ENCODE measurements at regions not wholly inside any gene's neighbourhood (a gene's known extent, or its start where the extent isn't known, plus 50 kb on each side); places are given as distances from the start of the nearest gene placed in this dataset.

DNA sequence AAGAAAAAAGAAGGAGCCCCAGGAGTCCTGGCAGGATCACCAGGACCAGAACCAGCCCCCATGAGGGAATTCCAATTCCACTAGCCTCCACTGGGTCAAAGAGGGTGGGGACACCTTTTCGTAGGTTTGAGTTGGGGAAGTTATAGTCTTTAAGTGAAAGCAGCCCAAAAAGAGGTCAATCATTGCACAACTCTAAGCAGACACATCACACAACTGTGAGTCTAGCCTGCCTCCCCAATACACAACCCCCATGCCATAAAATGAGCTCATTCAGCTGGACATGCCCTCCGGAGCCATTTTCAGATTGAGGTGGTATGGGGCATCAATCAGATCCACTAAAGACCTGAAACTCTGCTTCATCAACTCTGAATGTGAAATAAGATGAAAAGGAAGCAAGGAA lies 179.9 kb downstream of the NPHP4 start:
- no peak for FAIRE-seq
- DNase-seq (ENCODE audit: insufficient read length, low spot score), result no peak

DNA sequence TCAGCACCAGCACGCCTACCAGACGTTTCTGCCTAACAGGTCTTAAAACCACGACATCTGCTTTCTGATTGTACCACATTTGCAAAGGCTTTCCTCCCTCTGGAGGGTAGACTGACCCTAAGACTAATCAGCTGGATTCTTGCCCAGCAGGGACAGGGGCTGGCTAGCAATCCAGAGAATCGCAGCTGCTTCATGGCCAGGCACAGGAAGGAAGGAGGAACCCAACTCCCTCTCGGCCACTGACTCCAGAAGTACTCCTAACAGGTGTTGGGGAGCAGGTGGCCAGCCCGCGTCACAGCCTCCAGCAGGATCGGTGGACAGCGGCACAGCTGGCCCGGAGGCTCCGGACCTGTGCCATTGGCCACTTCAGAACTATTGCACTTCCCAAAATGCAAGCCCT lies 180.8 kb downstream of the NPHP4 start:
- DNase-seq (ENCODE audit: insufficient read length, low spot score), result no peak
- FAIRE-seq, result no peak

DNA sequence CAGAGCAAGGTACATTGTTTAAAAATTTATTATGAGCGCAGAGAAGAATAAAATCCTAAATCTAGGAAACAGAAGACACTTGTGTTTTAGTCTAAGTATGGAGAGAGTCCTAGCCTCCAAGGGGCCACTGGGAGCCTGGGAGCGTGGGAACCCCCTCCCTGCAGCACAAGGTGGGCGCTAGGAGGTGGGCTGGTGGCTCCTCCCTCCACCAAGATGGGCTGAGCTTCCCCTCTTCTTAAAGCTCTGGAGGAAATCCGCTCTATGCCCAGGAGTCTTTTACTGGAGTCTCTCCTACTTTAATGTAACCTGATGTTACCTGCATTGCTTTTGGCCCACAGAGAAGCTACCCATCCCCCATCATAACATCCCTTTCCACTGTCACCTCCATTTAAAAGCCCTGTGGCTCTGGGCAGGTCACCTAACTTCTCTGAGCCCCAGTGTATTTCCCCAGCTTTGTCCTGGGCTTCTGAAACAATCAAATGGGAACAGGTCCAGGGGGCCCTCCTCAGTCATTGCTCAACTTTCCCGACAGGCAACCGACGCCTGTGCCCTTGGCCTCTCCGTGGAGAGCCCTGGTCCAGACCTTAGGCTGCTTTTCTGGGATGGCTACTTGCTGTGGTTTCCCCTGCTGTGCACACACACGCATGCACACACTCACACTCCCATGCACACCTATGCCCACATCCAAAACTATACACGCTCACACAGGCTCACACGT lies 181.5 kb downstream of the NPHP4 start:
- no peak for FAIRE-seq
- DNase-seq (ENCODE audit: insufficient read length, low spot score), result no peak

DNA sequence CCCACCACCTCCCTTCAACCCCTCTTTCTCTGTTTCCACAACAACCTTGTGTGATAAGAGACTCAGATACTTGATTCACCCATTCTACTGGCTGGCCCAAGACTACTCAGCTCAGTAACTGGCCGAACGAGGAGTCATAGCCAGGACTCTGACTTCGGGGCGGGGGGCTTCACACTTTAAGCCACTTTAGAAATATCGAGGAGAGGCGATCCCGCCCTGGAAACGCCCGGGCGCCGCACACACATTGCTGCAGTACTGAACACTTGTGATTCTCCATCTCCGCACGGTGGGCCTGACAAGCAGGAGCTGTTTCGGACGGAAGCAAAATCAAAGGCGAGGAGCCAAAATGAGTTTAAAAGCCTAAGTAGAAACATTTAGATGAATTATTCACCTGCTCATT lies 182.1 kb downstream of the NPHP4 start:
- DNase-seq (ENCODE audit: insufficient read length, low spot score), result no peak
- FAIRE-seq, result no peak

DNA sequence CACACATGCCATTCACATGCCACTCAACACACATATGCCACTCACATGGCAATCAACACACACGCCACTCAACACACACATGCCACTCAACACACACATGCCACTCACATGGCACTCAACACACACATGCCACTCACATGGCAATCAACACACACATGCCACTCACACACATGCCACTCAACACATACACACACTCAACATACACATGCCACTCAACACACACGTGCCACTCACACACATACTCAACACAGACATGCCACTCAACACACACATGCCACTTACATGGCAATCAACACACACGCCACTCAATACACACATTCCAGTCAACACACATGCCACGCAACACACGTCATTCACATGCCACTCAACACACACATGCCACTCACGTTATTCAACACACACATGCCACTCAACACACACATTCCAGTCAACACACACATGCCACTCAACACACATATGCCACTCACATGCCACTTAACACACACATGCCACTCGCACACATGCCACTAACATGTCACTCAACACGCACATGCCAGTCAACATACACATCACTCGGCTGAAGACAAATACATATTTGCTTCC lies 182.9 kb downstream of the NPHP4 start:
- no peak for DNase-seq (ENCODE audit: insufficient read length, low spot score)
- no peak for FAIRE-seq

DNA sequence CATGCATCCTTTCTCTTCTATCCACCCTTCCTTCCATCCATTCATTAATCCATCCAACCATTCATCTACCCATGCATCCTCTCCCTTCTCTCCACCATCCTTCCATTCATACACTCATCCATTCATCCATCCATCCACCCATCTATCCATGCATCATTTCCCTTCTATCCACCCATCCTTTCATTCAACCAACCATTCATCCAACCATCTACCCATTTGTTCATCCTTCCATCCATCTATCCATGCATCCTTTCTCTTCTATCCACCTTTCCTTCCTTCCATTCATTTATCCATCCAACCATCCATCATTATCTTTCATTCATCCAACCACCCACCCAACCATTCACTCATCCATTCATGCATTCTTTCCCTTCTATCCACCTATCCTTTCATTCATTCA lies 188.4 kb downstream of the NPHP4 start:
- no peak for FAIRE-seq

DNA sequence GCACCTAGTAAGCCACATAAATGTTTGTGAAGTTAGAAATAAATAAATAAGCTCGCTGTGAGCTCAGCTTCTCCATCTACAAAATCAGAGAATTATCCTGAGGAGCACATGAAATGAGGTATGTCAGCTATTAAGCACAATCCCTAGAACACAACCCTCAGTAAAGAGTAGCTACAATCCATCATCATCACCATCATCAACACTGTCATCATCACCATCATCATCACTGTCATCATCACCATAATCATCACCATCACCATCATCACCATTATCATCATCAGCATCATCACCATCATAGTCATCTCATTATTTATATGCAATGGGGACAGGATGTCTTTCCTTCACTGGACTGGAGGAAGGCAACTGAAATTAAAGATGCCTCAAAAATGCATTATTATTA lies 189.6 kb downstream of the NPHP4 start:
- no peak for FAIRE-seq
- DNase-seq (ENCODE audit: insufficient read length, low spot score), result no peak

More for the DNA sequence above, 188.4 kb downstream of the NPHP4 start:
- no peak for DNase-seq (ENCODE audit: insufficient read length, low spot score)

DNA sequence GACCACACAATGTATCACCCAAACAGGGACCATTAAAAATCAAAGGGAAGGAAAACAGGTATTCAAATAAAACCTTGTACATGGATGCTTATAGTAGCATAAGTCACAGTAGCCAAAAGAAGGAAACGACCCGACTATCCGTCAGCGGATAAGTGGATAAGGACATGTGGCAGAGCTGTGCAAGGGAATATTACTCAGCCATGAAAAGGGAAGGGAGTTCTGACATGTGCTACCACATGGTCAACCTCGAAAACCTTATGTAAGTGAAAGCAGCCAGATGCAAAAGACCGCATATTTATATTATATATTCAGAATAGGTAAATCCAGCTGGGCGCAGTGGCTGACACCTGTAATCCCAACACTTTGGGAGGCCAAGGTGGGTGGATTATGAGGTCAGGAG lies 193.3 kb downstream of the NPHP4 start:
- no peak for FAIRE-seq

DNA sequence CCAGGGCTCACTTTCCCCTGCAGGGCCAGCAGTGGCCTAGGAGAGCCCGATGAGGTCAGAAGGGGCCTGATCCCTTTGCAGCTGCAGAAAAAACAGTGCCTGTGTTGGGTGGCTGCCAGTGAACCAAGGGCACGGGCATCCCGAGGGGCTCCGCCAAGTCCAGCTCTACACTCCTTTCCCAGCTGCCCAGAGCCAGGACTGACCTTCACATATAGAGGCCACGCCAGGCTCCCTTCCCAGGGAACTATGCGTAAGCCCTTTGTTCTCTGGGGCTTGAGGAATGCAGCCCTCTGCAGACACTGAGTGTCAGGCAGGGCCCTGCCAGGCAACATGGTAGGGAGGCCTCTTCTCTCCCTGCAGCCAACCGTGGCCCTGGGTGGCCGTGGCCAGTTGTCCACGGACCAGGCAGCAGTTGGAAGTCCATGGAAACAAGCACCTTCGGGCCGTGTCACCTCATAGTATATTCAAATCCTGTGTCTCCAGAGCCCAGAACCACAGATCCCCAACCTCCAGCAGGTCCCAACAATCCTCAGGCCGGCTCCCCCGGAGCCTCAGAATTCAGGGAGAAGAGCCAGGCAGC lies 194.0 kb downstream of the NPHP4 start:
- no peak for DNase-seq (ENCODE audit: insufficient read length, low spot score)
- FAIRE-seq, result no peak

More for the DNA sequence above, 193.3 kb downstream of the NPHP4 start:
- no peak for DNase-seq (ENCODE audit: insufficient read length, low spot score)

DNA sequence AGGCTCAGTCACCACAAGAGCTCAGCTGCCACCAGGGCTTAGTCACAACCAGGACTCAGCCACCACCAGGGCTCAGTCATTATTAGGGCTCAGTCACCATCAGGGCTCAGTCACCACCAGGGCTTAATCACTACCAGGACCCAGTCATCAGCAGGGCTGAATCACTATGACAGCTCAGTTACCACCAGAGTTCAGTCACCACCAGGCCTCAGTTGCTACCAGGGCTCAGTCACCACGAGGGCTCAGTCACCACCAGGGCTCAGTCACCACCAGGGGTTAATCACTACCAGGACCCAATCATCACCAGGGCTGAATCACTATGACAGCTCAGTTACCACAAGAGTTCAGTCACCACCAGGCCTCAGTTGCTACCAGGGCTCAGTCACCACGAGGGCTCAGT lies 196.2 kb downstream of the NPHP4 start:
- FAIRE-seq (no peak), DNase-seq (ENCODE audit: insufficient read length, low spot score) (no peak)

DNA sequence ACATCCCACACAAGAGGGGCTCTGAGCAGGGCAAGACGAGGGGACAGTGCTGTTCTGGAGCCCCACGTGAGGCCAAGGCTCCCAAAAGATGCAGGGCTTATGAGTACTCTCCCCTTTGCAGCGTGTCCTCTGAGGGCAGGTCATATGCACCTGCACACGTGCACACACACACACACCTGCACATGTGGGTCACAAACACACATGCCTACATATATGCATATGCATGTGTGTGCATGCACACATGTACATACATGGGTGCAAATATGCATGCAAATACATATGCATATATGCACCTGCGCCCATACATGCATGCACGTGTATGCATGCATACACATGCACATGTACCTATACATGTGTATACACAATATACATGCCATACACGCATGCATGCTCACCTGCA lies 197.9 kb downstream of the NPHP4 start:
- DNase-seq (ENCODE audit: insufficient read length, low spot score) (no peak), FAIRE-seq (no peak)

DNA sequence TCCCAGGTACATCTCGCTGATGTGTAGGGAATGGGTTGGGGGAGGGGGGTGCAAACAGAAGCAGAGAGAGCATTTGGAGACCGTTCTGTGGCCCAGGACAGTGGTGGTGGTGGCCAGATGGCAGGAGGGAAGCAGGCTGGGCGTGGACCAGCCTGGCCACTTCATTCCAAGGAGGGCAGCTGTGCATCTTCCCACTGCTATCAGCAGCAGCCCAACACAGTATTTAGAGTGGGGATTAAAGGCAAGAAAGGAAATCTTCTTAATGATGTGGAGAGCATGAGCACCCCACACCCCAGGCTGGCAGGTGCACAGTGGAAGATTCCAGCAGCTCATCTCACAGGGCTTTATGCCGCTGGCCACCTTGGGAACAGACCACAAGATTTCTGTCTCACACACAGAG lies 198.7 kb downstream of the NPHP4 start:
- no peak for DNase-seq (ENCODE audit: insufficient read length, low spot score)
- FAIRE-seq, result no peak

DNA sequence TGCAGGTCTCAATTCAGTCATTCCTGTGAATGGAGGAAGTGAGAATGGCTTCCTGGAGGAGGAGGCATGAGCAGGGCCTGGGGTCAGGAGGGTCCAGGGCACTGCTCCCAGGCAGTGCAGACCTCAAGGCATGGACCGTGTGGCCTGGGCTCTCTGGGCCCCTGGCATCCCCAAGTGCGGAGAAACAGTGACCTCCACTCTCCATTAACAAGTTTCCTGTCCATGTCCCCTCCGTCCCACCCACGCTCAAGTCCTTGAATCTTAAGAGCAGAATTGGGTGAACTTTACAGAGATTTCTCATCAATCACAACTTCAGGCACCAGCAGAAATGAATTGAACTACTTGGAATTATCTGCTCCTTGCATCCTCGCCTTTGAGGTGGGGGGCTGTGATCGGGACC lies 211.1 kb downstream of the NPHP4 start:
- no peak for FAIRE-seq

DNA sequence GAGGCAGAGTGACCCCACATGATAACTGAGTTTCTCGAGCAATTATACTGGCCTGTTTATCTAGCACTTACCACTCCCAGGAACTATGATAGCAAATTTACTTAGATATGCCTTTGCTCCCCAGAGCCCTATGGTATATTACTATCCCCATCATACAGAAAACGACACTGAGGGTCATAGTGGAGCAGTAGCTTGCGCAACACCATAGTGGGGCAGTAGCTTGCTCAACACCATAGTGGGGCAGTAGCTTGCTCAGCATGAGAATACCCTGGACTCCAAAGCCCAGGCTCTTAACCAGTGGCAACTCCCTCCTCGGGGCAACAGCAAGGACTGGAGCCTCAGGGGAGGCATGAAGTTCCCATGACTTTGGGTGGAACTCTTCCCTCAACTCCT lies 211.9 kb downstream of the NPHP4 start:
- DNase-seq (ENCODE audit: insufficient read length, low spot score), result no peak
- no peak for FAIRE-seq

More for the DNA sequence above, 211.1 kb downstream of the NPHP4 start:
- DNase-seq (ENCODE audit: insufficient read length, low spot score), result no peak

DNA sequence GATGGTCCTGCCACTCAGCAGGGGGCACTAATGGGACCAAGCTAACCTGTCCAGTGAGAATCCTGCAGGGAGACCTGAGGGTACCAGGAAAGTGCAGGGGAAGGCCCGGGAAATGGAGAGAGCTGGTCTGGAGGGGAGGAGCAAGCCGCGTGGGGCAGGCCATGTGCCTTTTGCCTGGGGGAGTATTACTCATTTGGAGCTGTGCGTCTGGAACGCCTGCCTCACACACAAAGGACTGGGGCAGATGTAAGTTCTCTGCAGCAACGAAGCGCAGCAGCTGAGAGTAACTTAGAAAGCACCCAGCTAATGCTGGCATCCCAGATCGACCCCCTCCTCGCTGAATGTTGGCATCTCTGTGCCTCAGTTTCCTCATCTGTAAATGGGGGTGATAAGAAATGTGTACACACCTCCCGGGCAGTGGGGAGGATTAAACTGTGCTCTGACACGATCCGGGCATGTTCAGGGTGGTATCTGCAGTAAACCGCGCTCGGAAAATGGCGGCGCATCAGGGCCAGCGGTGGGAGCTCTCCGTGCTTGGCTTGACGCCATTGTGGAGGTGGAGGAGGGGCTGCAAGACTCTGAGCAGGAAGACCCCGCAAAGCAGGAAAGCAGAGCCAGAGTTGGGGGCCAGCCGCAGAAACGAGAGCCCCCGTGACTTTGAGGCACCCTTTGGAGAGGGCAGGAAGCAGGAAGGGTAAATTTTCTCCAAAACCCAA lies 212.5 kb downstream of the NPHP4 start:
- no peak for FAIRE-seq
- DNase-seq (ENCODE audit: insufficient read length, low spot score), result no peak

DNA sequence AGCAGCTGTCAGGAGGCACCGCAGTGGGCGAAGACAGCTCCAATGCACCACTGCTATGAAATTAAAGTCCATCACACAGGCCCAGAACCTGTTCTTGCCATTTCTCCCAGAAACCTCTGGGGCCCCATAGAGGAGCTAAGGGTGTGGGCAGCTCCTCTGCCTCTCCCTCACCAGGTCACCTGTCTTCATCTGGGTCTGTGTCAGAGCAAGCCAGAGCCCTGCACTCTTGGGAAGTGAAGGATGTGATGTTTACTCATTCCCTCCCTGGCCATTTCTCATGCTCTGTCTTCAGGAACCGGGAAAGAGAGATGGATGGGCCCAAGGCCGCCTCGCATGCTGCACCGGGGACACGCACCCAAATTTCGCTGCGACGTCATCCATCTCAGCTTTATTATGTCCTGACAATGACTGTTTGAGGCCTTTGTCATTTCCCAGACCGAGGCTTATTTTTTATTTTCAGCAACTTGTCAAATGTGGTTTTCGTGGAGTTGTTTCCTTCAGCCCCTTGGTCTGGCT lies 216.1 kb downstream of the NPHP4 start:
- DNase-seq (ENCODE audit: insufficient read length, low spot score) (no peak), FAIRE-seq (no peak)

DNA sequence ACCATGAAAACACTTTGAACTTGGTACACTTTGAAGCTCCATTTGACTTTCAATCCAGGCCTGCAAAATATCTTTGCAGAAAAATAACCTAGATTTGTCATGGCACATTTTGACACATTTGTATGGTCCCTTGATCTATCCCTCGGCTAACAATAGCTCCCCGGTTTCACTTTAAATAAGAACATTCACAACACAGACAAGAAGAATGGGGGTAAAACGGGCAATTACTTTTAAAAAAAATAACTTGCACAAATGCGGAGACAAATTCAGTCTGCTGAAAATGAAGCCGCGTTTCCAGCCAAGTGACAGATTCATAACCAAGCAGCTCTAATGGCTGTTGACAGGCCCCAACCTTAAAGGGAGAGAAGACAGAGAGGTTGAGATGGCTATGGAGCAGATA lies 218.2 kb downstream of the NPHP4 start:
- FAIRE-seq, result no peak
- no peak for DNase-seq (ENCODE audit: insufficient read length, low spot score)

DNA sequence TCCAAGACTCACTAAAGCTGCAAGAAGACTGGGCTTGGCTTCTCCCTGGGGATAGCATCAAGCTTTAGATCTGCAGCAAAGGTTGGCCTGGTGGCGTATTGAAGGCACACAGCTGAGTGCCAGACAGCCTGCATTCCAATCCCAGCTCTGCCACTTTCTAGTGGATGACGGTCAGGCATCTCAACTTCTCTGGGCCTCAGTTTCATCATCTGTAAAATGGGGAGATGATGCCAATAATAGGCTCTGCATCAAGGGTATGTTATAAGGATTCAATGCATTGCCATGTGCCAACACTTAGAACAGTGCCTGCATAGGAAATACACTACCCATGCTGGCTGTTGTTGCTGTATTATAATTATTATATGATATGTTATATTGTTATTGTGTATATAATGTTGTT lies 220.4 kb downstream of the NPHP4 start:
- FAIRE-seq (no peak), DNase-seq (ENCODE audit: insufficient read length, low spot score) (no peak)

DNA sequence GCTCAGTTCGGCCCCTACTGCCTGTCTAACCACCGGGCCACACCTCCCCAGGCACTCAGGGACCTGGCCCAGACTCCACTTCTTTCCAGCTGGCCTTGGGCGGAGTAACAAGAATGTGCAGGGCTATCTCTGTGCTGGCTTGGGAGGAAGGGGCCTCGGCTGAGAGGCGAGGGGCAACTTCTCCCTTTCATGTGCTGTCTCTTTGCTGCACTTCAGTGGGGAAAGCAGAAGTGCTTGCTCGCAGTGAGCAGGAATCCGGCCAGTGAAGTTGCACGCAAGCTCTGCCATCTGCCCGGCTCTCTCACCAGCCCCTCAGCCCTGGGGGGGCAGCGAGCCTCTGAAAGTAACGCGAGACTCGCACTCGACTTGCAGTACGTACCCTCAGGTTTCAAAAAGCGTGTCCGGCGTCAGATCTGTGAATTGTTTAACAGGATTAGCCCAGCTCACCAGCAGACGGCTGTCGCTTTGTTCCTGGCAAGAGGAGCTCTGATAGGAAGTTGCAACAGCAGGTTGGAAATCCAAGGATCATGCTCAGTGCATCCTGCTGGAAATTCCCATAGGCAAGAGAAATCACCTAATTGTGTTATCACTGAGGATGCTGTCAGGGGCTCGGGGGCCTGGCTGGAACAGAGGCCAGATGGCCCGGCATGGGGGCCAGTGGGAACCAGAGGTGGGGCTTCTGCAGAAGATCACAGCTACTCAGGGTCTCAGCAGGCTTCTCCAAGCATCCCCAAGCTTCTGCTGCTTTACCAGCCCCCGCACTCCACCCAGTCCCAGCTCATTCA lies 221.1 kb downstream of the NPHP4 start:
- FAIRE-seq, result no peak

DNA sequence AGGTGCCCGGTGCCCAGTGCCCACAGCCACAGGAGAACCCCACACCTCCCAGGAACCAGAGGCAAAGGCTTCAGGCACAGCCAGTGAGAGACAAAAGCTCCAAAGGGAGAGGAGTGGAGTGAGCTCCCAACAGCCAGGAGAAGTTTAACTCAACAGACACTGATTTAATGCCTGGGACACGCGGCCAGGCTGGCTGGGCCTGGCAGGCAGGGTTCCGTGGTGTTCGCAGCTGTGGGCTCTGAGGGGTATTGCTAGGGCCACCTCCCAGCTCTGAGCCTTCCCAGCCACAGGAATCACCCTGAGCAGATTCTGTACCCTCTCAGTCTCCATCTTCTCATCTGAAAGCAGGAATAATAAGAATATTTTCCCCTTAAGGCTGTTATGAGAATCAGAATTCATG lies 222.5 kb downstream of the NPHP4 start:
- no peak for FAIRE-seq
- DNase-seq (ENCODE audit: insufficient read length, low spot score), result no peak

More for the DNA sequence above, 221.1 kb downstream of the NPHP4 start:
- no peak for DNase-seq (ENCODE audit: insufficient read length, low spot score)

DNA sequence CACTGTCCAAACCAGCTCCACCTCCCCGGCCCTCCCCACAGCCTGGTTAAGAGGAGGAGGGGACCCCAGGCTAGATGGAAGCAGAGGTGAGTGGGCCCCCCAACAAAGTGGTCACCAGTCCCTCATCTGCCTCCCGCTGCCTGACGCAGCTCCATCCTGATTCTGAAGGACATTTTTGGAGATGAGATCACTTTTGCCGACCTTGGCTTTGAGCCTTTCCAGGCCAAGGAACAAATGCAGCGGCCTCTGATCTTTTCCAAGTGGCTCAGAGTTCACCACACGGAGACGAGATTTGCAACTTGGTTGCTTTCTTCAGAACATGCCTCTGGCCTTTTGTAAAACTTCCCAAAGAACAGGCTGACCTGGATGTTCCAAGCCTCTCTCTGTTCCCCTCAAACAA lies 223.1 kb downstream of the NPHP4 start:
- no peak for DNase-seq (ENCODE audit: insufficient read length, low spot score)
- FAIRE-seq, result no peak

Data from GM19239 (cell line).